Nephron progenitor cell (in vitro differentiated cells): ENCODE measurements at regions not wholly inside any gene's neighbourhood (a gene's known extent, or its start where the extent isn't known, plus 50 kb on each side); places are given as distances from the start of the nearest gene placed in this dataset.

ENCODE experiments used
- DNase-seq: peaks from one replicate; pipeline ENCODE4 v3.0.0; 2021
- H3K27ac Mint-ChIP-seq: 2 replicates; pipeline ENCODE4 v1.8.0; 2021; ENCODE audit warnings: mild to moderate bottlenecking, moderate library complexity, mixed read lengths
- H3K27me3 Mint-ChIP-seq: 2 replicates; pipeline ENCODE4 v1.8.0; 2021; ENCODE audit warnings: mild to moderate bottlenecking, low read depth, mixed read lengths; ENCODE audit not compliant: poor library complexity
- H3K36me3 Mint-ChIP-seq: 2 replicates; pipeline ENCODE4 v1.8.0; 2021; ENCODE audit warnings: low read depth, mixed read lengths
- H3K4me1 Mint-ChIP-seq: 2 replicates; pipeline ENCODE4 v1.8.0; 2021; ENCODE audit warnings: mixed read lengths
- H3K4me3 Mint-ChIP-seq: 2 replicates; pipeline ENCODE4 v1.8.0; 2021; ENCODE audit warnings: mild to moderate bottlenecking, moderate library complexity, mixed read lengths
- H3K9me3 Mint-ChIP-seq: 2 replicates; pipeline ENCODE4 v1.8.0; 2021; ENCODE audit warnings: mild to moderate bottlenecking, moderate library complexity, mixed read lengths
- TF ChIP-seq, protein P1 (sequence below): fragments of 200-600 bp; sonication (generic); IDR thresholded peaks from 2 replicates; pipeline ENCODE4 v1.5.0; 2021; ENCODE audit warnings: antibody characterized with exemption

DNA sequence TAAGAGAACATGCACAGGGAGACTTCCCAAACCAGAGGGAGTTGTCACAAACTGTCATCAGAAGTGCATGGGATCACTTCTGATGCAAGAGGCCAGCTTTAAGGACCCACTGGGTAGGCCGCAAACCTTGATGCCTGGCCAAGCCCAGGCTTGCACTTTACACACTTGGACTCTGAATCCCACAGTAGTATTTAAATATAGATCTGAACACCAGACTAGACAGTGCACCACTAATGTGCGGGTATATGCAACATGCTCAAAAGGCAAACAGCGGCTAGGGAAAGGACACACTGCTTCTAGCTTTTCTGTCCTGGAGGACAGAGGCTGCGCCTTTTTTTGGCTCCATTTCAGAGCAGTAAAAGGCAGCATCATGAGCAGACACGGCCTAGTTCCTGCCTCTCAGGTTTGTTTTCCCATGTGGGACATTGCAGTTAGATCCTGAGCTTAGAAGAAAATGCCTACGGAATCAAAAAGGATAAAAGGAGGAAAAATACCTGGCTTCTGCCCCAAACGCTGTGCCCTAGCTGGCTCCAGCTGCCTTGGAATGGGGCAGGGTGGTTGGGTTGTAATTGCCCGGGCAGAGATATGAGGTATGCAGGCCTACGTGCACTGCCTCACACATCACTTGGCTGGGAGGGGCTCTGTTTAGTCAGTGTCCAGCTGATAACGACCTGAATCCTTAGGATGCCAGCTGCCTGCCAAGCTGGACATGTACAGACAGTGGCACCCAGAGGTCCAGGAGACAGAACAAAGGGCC lies 84.5 kb upstream of the EGLN3 start:
- H3K27me3 Mint-ChIP-seq, result no peaks in the 10 kb centered on the region
- DNase-seq, result no peak
- H3K36me3 Mint-ChIP-seq, result no peaks in the 10 kb centered on the region
- H3K4me3 Mint-ChIP-seq, result no peak overlapping the region
- no peak overlapping the region for H3K27ac Mint-ChIP-seq
- TF ChIP-seq, protein P1, sequence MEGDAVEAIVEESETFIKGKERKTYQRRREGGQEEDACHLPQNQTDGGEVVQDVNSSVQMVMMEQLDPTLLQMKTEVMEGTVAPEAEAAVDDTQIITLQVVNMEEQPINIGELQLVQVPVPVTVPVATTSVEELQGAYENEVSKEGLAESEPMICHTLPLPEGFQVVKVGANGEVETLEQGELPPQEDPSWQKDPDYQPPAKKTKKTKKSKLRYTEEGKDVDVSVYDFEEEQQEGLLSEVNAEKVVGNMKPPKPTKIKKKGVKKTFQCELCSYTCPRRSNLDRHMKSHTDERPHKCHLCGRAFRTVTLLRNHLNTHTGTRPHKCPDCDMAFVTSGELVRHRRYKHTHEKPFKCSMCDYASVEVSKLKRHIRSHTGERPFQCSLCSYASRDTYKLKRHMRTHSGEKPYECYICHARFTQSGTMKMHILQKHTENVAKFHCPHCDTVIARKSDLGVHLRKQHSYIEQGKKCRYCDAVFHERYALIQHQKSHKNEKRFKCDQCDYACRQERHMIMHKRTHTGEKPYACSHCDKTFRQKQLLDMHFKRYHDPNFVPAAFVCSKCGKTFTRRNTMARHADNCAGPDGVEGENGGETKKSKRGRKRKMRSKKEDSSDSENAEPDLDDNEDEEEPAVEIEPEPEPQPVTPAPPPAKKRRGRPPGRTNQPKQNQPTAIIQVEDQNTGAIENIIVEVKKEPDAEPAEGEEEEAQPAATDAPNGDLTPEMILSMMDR, result no peak
- H3K9me3 Mint-ChIP-seq, result no peaks in the 10 kb centered on the region
- peaks cover 48% of the 10 kb centered on the region for H3K4me1 Mint-ChIP-seq

DNA sequence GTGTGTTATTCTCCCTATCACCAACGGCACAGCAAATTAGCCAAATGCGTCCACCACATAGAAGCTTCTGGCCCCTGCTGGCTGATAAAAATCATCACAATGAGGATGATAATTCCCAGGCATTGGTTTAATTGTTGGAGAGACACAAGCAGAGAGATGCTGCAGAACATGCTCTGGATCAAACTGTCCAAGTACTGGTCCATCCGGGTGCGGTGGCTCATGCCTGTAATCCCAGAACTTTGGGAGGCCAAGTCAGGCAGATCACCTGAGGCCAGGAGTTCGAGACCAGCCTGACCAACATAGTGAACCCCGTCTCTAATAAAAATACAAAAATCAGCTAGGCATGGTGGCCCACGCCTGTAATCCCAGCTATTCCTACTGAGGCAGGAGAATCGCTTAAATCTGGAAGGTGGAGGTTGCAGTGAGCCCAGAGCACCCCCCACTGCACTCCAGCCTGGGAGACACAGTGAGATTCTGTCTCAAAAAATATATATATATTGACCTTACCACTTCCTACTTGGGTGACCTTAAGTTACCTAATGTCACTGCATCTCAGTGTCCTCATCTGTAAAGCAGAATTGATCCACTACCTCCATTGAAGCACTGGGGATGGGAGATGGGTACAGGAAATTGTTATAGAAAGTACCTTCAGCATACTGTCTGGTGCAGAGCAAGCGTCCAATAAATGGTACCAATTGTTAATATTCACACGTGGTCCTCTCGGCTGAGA lies 83.7 kb upstream of the EGLN3 start:
- peaks cover 53% of the 10 kb centered on the region for H3K4me1 Mint-ChIP-seq
- TF ChIP-seq, protein P1, result no peak
- DNase-seq, result no peak
- H3K27ac Mint-ChIP-seq, result no peak overlapping the region
- no peak overlapping the region for H3K4me3 Mint-ChIP-seq
- H3K9me3 Mint-ChIP-seq, result no peaks in the 10 kb centered on the region
- no peaks in the 10 kb centered on the region for H3K36me3 Mint-ChIP-seq
- H3K27me3 Mint-ChIP-seq, result no peaks in the 10 kb centered on the region

DNA sequence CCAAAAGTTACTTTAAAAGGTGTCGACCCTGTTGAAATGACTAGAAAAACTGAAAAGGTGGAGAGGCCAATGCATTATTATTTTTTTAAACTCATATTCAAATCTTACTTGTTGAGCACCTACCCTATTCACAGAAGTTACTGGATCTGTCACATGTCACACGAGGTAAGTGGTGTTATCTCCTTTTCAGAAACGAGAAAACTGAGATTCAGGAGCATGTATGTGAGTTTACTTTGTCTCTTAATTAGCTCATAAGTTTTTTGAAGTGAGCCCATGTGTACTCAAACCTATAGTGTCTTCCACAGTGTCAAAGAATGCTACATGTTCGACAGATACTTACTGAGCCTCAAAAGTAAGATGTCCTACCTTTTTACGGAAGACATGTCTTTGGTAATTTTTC lies 81.8 kb upstream of the EGLN3 start:
- Mint-ChIP-seq H3K9me3 (no peaks in the 10 kb centered on the region), H3K4me3 (no peak overlapping the region), H3K27me3 (no peaks in the 10 kb centered on the region), H3K4me1 (peaks cover 55% of the 10 kb centered on the region), H3K27ac (no peak overlapping the region), H3K36me3 (no peaks in the 10 kb centered on the region)
- no peak for DNase-seq
- TF ChIP-seq, protein P1, result no peak

DNA sequence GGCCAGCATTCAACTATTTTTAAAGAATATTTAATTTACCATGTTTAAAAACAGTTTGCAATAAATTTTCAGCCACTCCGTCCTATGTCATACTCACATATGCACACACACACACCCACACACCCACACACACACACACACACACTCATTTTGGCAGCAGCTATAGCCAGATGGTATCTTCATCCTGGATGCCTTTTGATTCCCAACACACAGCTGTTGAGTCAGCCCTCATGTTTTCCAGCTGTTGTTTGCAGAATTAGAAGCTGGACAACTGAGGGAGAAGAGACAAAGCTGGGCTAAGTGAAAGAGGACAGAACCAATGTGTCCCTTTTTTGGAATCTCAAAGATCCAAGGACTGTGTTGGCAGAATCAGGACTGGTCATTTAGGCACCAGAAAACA lies 80.0 kb upstream of the EGLN3 start:
- Mint-ChIP-seq H3K27me3 (no peaks in the 10 kb centered on the region), H3K4me3 (no peak overlapping the region), H3K27ac (peak overlapping the region; percentile 87), H3K36me3 (no peaks in the 10 kb centered on the region), H3K9me3 (no peaks in the 10 kb centered on the region), H3K4me1 (peaks cover 52% of the 10 kb centered on the region)
- TF ChIP-seq, protein P1, result no peak
- DNase-seq, result no peak

DNA sequence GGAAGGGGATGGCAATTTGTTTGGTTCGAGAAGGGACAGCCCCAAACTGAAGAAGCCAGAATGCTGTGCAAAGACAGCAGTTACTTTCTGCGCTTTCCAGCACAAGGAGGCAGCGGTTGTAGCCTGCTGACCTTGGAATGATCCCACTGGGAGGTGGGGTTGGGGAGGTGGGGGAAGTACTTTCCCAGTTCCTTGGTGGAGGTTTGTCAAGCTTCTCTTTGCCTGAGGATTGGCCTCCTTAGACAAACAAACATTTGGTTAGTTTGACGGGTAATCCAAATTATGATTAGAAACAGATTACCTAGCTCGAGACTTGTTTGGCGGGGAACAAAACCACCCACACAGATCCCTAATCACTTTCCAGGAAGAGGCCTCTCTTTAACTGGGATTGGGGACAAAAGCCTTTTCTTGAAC lies 79.1 kb upstream of the EGLN3 start:
- peak; percentile 33 for DNase-seq

More for the DNA sequence above, 79.1 kb upstream of the EGLN3 start:
- Mint-ChIP-seq H3K4me3 (peak overlapping the region; percentile 7), H3K27me3 (no peaks in the 10 kb centered on the region), H3K9me3 (no peaks in the 10 kb centered on the region), H3K4me1 (peaks cover 53% of the 10 kb centered on the region), H3K27ac (peak overlapping the region; percentile 99), H3K36me3 (no peaks in the 10 kb centered on the region)
- TF ChIP-seq, protein P1, result no peak
